RCC 7860 (cell line): ENCODE measurements at regions not wholly inside any gene's neighbourhood (a gene's known extent, or its start where the extent isn't known, plus 50 kb on each side); places are given as distances from the start of the nearest gene placed in this dataset.

Experiments used
- DNase-seq: peaks from one replicate; pipeline ENCODE4 v3.0.0-alpha.2; 2015; ENCODE audit warnings: low spot score
- FAIRE-seq: peaks from 2 replicates; lab custom pipeline; 2012; peaks lifted over from hg19 to GRCh38; lab: Jason Lieb, UNC

DNA sequence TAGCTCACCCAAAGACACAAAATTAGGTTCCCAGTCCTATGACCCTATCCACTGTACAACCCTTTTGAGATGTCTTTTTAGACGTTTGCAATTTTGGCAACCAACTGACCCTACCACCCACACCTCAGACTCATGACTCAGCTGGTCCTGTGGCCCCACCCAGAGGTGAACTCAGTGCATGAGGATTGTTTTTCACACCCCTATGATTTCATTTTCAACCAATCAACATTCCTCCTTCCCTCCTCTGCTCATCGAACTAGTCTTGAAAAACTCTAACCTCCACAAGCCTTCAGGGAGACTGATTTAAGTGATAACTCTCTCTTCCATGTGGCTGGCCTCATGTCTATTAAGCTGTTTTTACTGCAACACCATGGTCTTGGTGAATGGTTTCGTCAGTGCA, 350.7 kb downstream of the UQCRFS1 start:
- FAIRE-seq (no peak), DNase-seq (no peak)

DNA sequence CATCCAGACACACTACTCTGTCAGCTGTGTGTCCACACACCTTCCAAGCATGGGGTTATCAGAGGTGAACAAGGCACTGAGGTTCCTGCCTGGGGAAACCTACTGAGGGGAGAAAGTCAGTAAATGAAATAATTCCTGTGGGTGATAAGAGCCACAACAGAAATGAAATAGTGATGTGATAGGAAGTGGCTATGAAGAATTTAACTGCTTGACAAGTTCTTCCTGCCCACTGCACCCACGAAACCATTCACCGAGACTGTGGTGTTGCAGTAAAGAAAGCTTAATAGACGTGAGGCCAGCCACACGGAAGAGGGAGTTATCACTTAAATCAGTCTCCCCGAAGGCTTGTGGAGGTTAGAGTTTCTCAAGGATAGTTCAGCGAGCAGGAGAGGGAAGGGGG, 353.1 kb downstream of the UQCRFS1 start:
- no peak for FAIRE-seq
- peak; percentile 5 for DNase-seq

DNA sequence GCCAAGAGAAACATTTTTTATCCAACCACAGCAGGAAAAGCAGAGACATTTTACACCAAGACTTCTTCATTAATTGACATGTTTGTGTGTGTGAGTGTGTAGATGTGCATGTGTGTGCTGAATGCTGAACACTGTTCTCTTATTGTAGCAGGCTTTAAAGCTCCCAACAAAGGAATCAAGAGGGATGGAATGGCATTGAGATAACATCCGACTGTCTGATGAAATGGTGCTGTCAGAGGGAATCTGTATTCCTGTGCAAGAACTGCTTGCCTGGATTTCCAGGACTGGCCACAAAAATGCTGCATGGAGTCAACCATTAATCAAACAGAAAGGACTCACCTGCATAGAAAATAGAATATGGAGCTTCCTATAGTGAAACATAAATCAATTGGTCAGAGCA, 354.0 kb downstream of the UQCRFS1 start:
- no peak for FAIRE-seq
- DNase-seq, result no peak

DNA sequence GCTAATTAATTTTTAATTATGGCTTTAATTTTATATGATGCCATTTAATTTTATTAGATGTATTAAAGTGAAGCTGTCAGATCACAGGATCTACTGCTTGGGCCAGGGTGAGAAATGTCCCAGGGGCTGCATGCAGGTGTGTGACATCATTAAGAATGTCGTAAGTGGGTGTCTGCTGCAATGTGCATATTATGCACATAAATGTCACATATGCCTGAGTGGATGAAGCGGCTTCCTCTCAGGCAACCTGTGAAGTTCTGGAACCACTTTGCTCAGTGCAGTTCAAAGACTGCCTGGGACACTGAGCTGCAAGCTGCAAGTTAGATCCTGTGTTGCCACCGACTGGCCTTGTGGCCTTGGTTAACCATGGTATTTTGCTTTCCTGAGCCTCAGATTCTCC, 355.0 kb downstream of the UQCRFS1 start:
- DNase-seq (no peak), FAIRE-seq (no peak)

DNA sequence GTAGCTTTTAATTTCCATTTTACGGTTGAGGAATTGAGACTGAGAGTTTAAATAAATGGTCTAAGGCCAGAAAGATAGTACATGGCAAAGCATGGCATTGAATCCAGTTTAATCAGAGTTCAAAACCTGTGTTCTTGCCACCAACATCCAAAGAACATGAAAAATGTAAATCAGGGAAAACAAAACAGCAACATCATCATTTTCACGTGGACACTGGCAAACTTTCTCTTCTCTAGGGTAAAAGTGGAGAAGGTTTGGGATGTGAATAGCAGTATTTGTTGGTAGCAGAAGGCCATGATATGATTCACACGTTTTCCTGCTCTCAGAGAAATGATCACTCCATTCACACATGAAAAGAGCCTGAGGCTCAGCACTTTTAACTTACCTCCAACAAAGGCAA, 357.7 kb downstream of the UQCRFS1 start:
- FAIRE-seq, result no peak
- no peak for DNase-seq

DNA sequence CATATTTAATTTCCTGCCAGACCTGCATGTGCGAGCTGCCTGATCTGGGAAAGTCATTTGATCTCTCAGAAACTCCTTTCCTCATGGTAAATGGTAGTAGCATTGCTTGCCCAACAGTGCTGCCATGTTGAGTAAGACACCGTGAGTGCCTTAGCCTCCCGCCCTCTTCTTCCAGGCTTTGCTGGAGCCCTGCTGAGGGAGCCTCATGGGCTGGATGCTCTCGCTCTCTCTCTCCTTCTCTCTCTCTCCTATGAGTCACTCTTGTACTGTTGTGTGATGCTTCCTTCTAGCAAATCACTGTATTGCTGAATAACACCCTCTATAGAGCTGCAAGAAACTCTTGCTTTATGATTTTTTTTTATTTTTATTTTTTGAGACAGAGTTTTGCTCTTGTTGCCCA, 365.5 kb downstream of the UQCRFS1 start:
- FAIRE-seq, result no peak

DNA sequence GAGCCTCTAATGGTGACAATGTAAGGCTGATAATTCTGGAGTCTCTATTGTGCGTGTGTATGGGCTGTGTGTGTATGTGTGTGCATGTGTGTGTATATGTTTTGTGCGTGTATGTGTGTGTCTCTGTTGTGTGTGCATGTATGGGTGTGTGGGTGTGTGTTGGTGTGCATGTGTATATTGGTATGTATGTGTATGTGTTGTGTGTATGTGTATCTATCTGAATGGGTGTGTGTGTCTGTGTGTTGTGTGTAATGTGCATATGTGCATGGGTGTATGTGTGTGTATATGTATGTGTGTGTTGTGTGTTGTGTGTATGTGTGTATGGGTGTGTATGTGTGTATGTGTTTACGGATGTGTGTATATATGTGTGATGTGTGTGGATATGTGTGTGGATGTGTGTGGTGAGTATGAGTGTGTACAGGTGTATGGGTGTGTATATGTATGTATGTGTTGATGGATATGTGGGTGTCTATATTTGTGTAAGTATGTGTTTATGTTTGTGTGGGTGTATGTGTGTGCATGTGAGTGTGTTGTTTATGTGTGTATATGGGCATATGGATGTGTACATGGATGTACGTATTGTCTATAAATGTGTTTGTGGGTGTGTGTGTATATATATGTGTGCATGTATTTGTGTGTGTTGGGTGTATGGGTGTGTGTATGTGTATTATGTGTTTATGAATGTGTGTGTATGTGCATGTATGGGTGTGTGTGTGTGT, 366.7 kb downstream of the UQCRFS1 start:
- FAIRE-seq (no peak), DNase-seq (no peak)

More for the DNA sequence above, 365.5 kb downstream of the UQCRFS1 start:
- DNase-seq, result peak; percentile 19

DNA sequence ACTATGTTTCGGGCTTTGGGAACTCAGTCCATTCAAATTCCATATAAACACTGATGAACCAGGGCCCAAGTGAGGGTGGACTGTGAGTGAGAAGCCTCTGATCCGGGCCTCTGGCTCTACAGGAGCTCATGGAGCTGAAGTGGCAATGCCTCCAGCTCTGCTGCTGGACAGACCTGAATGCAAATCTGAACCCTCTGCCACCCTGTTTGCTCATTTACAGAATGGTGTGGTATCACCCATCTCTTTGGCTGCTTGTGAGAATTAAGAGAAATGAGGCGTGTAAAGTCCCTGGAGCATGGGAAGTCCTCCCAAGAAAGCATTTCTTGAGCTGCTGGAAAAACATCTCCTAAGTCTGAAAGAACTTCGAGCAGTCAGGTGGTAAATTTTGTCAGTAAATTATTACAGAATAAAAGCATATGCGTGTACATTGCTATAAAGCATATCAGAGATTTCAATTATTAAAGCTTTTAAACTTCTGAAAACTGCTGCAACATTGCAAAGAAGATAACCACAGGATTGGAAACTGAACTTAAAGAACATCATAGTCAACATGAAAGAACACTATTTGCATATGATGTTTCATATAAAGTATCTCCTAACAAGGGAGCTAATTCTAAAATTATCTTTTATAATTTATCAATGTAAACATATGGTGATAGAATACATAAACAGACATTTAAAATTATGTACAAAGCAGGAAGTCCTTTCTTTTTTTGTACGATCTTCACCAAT, 369.0 kb downstream of the UQCRFS1 start:
- DNase-seq (peak; percentile 3), FAIRE-seq (no peak)

DNA sequence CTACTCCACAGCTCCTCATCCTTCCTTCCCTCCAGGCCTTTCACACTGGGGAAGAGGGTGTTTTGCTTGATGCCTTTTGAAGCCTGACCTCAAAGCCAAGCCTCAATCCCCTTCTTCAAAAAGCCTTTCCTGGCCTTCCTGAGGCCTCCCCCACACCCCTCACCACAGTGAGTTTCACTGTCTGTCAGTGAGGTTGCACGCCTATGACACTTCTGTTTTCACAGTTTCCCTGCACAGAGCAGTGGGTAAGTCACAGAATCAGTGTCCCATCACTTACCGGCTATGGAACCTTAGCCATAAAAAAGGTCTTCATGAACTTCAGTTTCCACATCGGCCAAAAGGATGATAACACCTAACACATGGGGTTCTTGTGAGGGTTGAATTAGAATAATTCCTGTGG, 371.4 kb downstream of the UQCRFS1 start:
- FAIRE-seq, result no peak
- DNase-seq, result no peak

DNA sequence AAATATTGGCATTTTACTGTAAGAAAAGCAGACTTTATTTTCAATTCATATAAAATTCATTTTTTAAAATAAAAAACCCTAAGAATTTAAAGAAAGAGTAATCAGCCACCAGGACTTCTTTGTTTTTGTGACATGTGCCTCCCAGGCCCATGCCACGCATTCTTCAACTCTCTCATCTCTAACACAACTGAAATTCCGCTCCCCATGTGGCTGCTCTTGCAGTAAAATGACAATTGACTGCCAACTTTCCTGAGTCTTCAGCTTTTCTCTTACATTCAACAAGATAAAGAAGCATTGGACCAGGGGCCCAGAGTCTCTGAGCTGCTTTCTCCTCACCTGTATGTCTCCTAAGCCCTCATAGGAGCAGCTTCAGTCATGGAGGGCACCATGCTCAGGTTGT, 372.1 kb downstream of the UQCRFS1 start:
- FAIRE-seq (no peak), DNase-seq (no peak)

DNA sequence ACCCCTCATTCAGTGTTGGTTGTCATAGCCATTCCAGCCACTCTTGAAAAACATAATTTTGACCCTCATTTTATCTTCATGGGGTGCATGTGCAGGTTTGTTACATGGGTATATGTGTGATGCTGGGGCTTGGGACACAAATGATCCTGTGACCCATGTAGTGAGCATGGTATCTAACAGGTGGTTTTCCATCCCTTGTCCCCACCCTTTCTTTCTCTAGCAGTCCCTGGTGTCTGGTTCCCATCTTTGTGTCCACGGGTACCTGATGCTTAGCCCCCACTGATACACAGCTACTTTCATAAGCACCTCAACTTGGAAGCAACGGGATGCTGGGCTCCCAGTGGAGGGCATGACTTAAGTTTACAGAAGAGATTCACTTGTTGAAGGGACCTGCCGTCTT, 373.5 kb downstream of the UQCRFS1 start:
- FAIRE-seq (no peak), DNase-seq (no peak)

DNA sequence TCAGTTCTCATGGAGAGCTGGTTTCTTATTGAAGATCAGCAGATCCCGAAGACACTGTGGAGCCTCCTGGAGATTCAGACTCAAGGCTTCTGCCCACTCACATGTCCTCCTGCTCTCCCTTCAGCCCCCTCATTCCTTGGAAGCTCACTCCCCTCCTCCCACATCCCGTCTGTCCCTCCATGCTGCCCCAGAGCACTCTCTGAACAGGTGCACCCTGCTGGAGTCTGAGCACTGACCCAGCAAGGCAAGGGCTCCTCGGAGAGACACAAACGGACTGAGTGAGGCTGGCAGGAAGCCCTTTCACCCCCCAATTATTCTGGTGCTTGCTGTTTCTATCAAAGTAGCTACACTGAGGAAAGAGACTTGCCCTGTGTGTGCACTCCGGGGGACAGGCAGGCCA, 374.0 kb downstream of the UQCRFS1 start:
- no peak for FAIRE-seq
- no peak for DNase-seq

DNA sequence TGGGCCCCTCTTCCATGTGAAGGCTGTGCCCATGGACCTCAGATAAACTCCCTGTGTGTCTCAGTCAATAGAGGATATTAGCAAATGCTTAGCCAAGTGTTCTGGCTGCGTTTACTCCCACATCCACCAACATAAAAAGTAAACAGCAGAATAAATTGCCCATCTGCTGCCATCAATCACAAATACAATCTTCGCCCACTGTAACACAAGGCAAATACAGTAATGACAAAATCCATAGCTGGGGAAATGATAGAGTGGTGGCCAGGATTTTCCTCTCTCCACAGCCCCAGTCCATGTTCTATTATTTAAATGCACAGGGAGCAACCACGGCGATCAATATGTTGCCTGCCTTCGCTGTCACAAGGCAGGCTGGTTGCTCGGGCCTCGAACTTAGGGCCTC, 376.5 kb downstream of the UQCRFS1 start:
- DNase-seq, result no peak

DNA sequence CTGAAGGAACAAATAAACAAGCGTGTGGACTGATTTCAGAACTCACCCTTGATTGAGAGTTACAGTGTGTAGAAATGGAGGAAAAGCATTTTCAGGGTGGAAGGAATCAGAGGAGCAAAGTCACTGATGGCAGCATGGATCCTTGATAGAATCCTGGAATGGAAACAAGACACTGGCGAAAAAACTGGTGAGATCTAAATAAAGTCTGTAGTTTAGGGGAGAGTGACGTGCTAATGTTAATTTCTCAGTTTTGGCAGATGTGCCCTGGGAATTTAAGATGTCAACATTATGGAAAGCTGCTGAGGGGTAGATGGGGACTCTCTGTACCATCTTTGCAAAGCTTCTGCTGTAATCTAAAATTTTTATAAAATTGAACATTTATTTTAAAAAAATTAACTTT, 378.0 kb downstream of the UQCRFS1 start:
- no peak for FAIRE-seq
- no peak for DNase-seq

More for the DNA sequence above, 376.5 kb downstream of the UQCRFS1 start:
- no peak for FAIRE-seq

DNA sequence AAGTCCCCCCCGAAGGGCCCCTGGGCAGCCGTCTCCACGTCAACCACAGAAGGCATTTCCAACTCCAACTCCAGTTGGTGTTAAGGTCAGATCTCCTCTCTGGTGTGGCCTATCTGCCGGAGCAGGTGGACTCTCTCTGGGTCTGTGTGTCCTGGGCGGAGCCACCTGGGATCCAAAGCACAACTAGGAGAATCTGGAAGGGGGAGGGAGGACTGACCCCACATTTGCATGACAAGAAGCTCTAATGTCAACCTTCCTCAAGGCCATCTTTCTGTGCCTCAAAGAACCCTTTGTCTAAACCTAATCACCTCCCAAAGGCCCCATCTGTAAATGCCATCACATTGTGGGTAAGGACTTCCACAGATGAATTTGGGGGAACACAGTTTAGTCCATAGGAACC, 381.5 kb downstream of the UQCRFS1 start:
- DNase-seq (no peak), FAIRE-seq (no peak)

DNA sequence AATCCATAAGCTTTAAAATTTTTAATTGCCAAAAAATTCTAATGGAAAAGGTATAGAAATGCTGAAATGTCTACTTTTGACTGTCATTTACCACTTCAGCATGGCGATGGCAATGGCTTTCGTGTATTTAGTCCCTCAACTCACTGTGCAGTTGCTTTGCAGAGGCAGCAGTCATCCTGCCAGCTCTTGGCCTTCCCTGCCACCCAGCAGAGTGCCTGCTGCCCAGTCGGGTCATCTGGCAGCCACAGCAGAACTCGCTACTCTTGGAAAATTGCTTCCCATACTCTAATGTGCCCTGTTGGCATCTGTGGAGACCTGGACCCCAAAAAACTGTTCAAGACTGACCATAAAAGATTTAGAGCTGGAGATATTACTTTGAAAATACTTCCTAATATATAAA, 383.2 kb downstream of the UQCRFS1 start:
- DNase-seq, result no peak
- no peak for FAIRE-seq

DNA sequence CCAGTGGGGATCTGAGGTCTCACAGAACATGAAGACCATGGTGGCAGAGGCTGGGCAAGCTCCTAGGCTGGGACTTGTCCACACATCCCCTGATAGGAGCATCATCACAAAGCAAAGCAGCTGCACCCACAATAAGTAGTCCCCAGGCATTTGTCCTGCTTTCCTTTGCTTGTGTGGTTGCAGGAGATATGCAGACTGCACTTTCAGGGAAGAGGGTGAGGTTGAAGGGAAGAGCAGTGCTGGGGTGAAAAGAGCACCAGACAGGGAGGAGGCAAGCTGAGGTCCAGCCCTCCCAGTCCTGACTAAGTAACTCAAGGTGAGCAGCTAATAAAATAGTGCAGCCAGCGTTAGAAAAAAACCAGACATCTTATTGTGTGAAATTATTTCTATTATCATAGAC, 383.6 kb downstream of the UQCRFS1 start:
- DNase-seq (no peak), FAIRE-seq (no peak)

DNA sequence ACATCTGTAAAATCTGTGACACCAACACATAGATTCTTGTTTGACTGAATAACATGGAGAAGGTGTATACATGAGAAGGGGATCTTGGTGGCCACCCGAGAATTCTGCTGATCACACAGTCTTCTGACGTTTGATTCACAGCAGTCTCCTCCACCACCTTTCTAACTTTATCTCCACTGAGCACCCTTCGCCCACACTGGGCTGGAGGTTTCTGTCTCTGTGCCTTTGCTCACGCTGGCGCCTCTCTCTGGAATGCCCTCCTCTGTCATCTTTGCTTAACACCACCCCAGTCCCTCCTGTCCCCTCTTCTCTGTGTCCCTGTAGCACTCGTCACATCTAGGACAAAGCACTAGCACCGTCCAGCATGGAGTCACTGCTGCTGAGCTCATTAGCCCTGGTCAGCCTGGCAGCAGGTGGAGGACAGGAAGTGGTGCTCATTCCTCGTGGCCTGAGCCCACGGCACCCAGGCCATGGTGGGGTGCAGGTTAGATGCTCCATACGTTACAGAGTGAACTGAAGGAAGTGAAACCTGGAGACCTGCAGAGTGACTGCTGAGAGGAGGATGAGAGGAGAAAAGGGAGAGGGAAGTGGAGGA, 384.6 kb downstream of the UQCRFS1 start:
- FAIRE-seq (no peak), DNase-seq (no peak)

DNA sequence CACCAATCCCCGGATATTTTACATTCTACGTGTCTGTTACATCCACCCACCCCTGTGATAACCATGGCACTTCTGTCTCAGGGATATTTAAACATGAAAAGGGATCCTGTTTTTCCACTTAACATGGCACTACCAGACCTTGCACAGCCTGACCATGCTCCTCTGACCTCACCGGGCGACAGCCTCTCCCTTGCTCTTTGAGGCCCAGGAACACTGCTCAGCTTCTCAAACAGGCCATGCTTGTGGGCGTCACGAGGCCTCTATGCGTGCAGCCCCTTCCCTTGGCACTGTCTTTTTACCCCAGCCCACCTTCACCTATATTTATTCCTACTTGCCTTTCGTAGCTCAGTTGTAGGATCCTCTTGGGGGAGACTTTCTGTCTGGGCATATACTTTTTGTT, 385.6 kb downstream of the UQCRFS1 start:
- FAIRE-seq (no peak), DNase-seq (no peak)

DNA sequence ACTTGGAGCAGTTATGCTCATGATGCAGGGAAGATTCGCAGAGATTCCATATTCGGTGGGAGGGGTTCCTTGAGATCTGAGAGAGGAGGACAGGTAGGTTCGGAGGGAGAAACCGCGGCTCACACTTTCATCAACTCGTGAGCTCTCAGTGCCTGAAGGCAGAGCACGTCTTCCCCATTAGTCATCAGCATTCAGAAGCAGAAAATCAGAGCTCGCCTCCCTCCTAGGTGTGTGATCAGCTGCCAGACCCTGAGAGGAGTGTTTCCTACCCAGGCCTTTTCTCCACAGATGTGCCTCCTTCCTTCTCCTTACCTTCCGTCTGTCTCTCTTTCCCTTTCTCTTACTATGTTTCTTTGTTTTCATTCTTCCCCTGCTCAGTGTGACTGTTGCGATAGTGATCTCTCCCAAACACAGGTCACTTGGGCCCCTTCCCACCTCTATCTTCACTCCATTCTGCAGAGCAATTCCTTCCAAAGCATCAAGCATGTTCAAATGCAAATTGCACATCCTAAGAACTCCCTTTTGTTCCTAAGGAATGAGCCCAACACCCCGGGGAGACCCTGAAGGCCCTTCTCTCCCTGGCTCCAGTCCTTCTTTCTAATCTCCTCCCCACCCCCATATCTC, 389.5 kb downstream of the UQCRFS1 start:
- FAIRE-seq (no peak), DNase-seq (no peak)

DNA sequence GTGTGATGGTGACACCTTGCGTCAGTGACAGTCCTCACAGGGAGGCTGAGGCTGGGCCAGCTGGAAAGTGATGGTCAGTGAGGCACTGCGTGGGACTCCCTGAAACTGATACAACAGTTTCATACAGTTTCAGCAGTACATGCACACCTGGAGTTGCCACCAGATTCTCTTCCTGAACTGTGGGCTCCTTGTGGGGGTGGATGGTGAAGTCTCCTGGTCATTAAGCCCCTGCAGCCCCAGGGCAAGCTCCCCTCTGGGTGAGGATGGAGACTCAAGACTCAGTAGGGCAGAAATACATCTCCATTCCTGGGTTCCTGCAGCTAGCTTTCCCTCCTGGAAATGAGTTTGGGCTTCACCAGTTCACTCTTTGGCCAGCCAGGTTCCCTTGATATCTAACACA, 392.7 kb downstream of the UQCRFS1 start:
- DNase-seq (no peak), FAIRE-seq (no peak)

DNA sequence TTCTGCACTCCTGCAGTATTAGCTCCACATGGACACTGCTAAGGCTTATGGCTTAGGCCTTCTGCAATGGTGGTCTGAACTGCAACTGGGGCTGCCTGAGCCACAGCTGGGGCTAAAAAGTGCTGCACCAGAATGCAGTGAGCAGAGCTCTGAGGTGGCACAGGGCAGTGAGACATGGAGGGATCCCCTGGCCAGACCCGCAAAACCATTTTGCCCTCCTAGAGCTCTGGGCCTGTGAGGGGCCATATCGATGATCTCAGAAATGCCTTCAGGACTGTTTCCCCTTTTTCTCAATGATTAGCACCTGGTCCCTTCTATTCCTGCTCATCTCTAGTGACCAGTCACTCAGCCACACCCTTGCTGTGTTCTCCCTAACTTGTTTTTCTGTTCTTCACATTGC, 397.7 kb downstream of the UQCRFS1 start:
- no peak for FAIRE-seq
- no peak for DNase-seq
